Adrenal gland (tissue), 9 donors: ENCODE measurements at regions not wholly inside any gene's neighbourhood (a gene's known extent, or its start where the extent isn't known, plus 50 kb on each side); places are given as distances from the start of the nearest gene placed in this dataset.
A peak's percentile ranks its signal among the peaks of the same experiment; 100 is the strongest.

ENCODE experiments used
- DNase-seq, 7 donors: peaks; one replicate each; pipeline ENCODE4 v3.0.0-alpha.2; 2019 to 2020
- H3K27ac ChIP-seq, 5 donors: fragments of 200-600 bp; sonication (generic) in 4 of 5; 1 replicate in 3 of 5; 2 replicates in 2 of 5; pipeline versions ENCODE4 v1.5.1 to v1.8.0; 2016 to 2020; ENCODE audit warnings: mild to moderate bottlenecking in 1 of 5
- H3K27me3 ChIP-seq: fragments of 200-600 bp; 2 replicates; pipeline ENCODE4 v1.8.0; 2021
- H3K36me3 ChIP-seq, 2 donors: fragments of 200-600 bp; replicated peaks in 1 of 2; 1 replicate in 1 of 2; 2 replicates in 1 of 2; pipeline versions ENCODE4 v1.5.1 to v1.8.0; 2018 to 2022
- H3K4me1 ChIP-seq, 2 donors: fragments of 200-600 bp; replicated peaks in 1 of 2; 1 replicate in 1 of 2; 2 replicates in 1 of 2; pipeline versions ENCODE4 v1.5.1 to v1.8.0; 2018 to 2021
- H3K4me3 ChIP-seq, 4 donors: fragments of 200-600 bp; sonication (generic) in 3 of 4; one replicate each; pipeline ENCODE4 v1.5.1; 2016 to 2018
- H3K9me3 ChIP-seq, 3 donors: fragments of 200-600 bp; sonication (generic) in 1 of 3; replicated peaks in 1 of 3; 1 replicate in 2 of 3; 2 replicates in 1 of 3; pipeline versions ENCODE4 v1.5.1 to v1.8.0; 2016 to 2021
- CTCF ChIP-seq, 6 experiments: fragments of 450-650 bp in 4 of 6; fragments of 200-600 bp in 2 of 6; sonication (generic) in 1 of 6; IDR thresholded peaks; 1 replicate in 5 of 6; 2 replicates in 1 of 6; pipeline versions ENCODE4 v1.5.1 to v1.8.0; 2016 to 2021; ENCODE audit warnings: antibody characterized with exemption in 6 of 6, mild to moderate bottlenecking in 2 of 6, moderate library complexity in 1 of 6
- POLR2A ChIP-seq, 2 donors: fragments of 450-650 bp; IDR thresholded peaks; one replicate each; pipeline ENCODE4 v1.6.1; 2017; ENCODE audit warnings: antibody characterized with exemption in 2 of 2, mild to moderate bottlenecking in 2 of 2, moderate library complexity in 1 of 2
- WGBS, 4 donors: extraction: QIAGEN DNeasy Blood & Tissue Kit in 2 of 4; methylation state at CpG; one replicate each; pipeline versions ENCODE4 v1.1.5 to v1.1.7; 2013 to 2017; 5-methylcytosine and 5-hydroxymethylcytosine counted together
- intact Hi-C, 2 donors: fragments of 100-400 bp; cut with DNase I; formaldehyde crosslinking; loops; one replicate each; pipeline versions ENCODE4 v1.14.1 to v1.15.0; 2022 to 2023
- donor health status: healthy with polysubstance abuse.
- donor health status: Bipolar disorder and iron deficiency.
- donor health status: DM: yes; HTN: yes; CAD: no.
- donor health status: DM: no; HTN: no; CAD: no.
- donor health status: DM: no; HTN: no; CAD: no.

- intact Hi-C loops: no loop called here
- WGBS, 4 donors: 88 to 100% (median 100%) methylated on average over 1 of the region's 1 CpG
- peaks cover 0 to 3% of the 10 kb centered on the region in 2 donors for H3K4me1 ChIP-seq
- no peak for TF ChIP-seq CTCF (IDR thresholded peaks at IDR 0.05)
- TF ChIP-seq POLR2A (IDR thresholded peaks at IDR 0.05): no peak
- no peak overlapping the region for H3K4me3 ChIP-seq
- DNase-seq: no peak
- H3K36me3 ChIP-seq: no peaks in the 10 kb centered on the region
- no peaks in the 10 kb centered on the region for H3K27me3 ChIP-seq
- H3K9me3 ChIP-seq: no peaks in the 10 kb centered on the region
- H3K27ac ChIP-seq: no peak overlapping the region
Observed at GRCh38 chr20:12047838-12048432, 130.2 kb downstream of the BTBD3 start.

- WGBS, 4 donors: 33 to 61% (median 40%) methylated on average over 1 to 2 of the region's 2 CpGs
- intact Hi-C loops: no loop called here
- H3K36me3 ChIP-seq: no peaks in the 10 kb centered on the region
- DNase-seq: peak in 5 of 7 donors; percentile 18 to 48 (median 28)
- no peak overlapping the region for H3K4me3 ChIP-seq
- no peak overlapping the region for H3K27ac ChIP-seq
- H3K9me3 ChIP-seq: no peaks in the 10 kb centered on the region
- TF ChIP-seq POLR2A (IDR thresholded peaks at IDR 0.05) (no peak), CTCF (IDR thresholded peaks at IDR 0.05) (no peak)
- H3K4me1 ChIP-seq: peaks cover 0 to 3% of the 10 kb centered on the region in 2 donors
- H3K27me3 ChIP-seq: no peaks in the 10 kb centered on the region
Observed at GRCh38 chr20:12049125-12049524, 131.4 kb downstream of the BTBD3 start.

- DNase-seq: no peak
- no peaks in the 10 kb centered on the region for H3K36me3 ChIP-seq
- TF ChIP-seq POLR2A (IDR thresholded peaks at IDR 0.05) (no peak), CTCF (IDR thresholded peaks at IDR 0.05) (no peak)
- 74 to 80% (median 76%) methylated on average over 7 to 9 of the region's 9 CpGs for WGBS, 4 donors
- no peaks in the 10 kb centered on the region for H3K9me3 ChIP-seq
- H3K4me1 ChIP-seq: peaks cover 0 to 3% of the 10 kb centered on the region in 2 donors
- H3K27me3 ChIP-seq: no peaks in the 10 kb centered on the region
- intact Hi-C loops: no loop called here
- H3K27ac ChIP-seq: no peak overlapping the region
- no peak overlapping the region for H3K4me3 ChIP-seq
Observed at GRCh38 chr20:12051206-12052163, 133.8 kb downstream of the BTBD3 start.

- H3K4me1 ChIP-seq: peaks cover 0 to 3% of the 10 kb centered on the region in 2 donors
- H3K27ac ChIP-seq: no peak overlapping the region
- H3K4me3 ChIP-seq: no peak overlapping the region
- no peaks in the 10 kb centered on the region for H3K27me3 ChIP-seq
- no peaks in the 10 kb centered on the region for H3K36me3 ChIP-seq
- no peak for TF ChIP-seq POLR2A (IDR thresholded peaks at IDR 0.05)
- no peak for TF ChIP-seq CTCF (IDR thresholded peaks at IDR 0.05)
- no peaks in the 10 kb centered on the region for H3K9me3 ChIP-seq
- peak in 1 of 7 donors; percentile 8 for DNase-seq
- intact Hi-C loops: no loop called here
Observed at GRCh38 chr20:12053353-12053752, 135.7 kb downstream of the BTBD3 start.
